ENCODE measurements at regions not wholly inside any gene's neighbourhood (a gene's known extent, or its start where the extent isn't known, plus 50 kb on each side); places are given as distances from the start of the nearest gene placed in this dataset.
A peak's percentile ranks its signal among the peaks of the same experiment; 100 is the strongest.

GRCh38 chr1:11364170-11364569, 91.2 kb downstream of the UBIAD1 start:
- no peak overlapping the region for H3K9ac ChIP-seq (ENCODE audit: low read depth in 1 of 2, low read length in 2 of 2)

GRCh38 chr1:11365744-11366387, 92.9 kb downstream of the UBIAD1 start:
- Histone ChIP-seq H3K4me1 (ENCODE audit: control insufficient read depth in 4 of 4, insufficient read depth in 4 of 4, low read length in 3 of 4) (no peaks in the 10 kb centered on the region), H3K4me3 (ENCODE audit: low read depth in 1 of 3, low read length in 3 of 3) (no peak overlapping the region), H3K9ac (ENCODE audit: low read depth in 1 of 2, low read length in 2 of 2) (no peak overlapping the region), H3K27me3 (ENCODE audit: control insufficient read depth in 4 of 4, insufficient read depth in 4 of 4, low read length in 3 of 4) (no peaks in the 10 kb centered on the region), H3K27ac (ENCODE audit: low read depth in 1 of 2, low read length in 2 of 2) (no peak overlapping the region), H3K36me3 (ENCODE audit: control insufficient read depth in 4 of 4, insufficient read depth in 3 of 4, low read depth in 1 of 4, low read length in 3 of 4) (no peaks in the 10 kb centered on the region), H3K9me3 (ENCODE audit: control insufficient read depth in 4 of 4, low read length in 3 of 4) (no peaks in the 10 kb centered on the region)
- WGBS, result 83% methylated on average over 9 of the region's 9 CpGs
- no peak for DNase-seq (ENCODE audit: low spot score)
- TF ChIP-seq RAD21 (IDR thresholded peaks at IDR 0.05), result no peak
- TF ChIP-seq EGR1 (IDR thresholded peaks at IDR 0.05; ENCODE audit: low read depth in 2 of 2), result no peak
- no peak for TF ChIP-seq HNF4A (conservative IDR thresholded peaks at IDR 0.05)
- no peak for TF ChIP-seq NR2F2 (IDR thresholded peaks at IDR 0.05)
- TF ChIP-seq YY1 (IDR thresholded peaks at IDR 0.05), result no peak
- TF ChIP-seq MAX (IDR thresholded peaks at IDR 0.05), result no peak
- TF ChIP-seq CTCF (IDR thresholded peaks at IDR 0.05; ENCODE audit: low read depth, low read length, missing input control), result no peak
- TF ChIP-seq FOXA2 (IDR thresholded peaks at IDR 0.05), result no peak
- TF ChIP-seq REST (IDR thresholded peaks at IDR 0.05), result no peak
- no peak for TF ChIP-seq JUND (IDR thresholded peaks at IDR 0.05)
- TF ChIP-seq ATF3 (IDR thresholded peaks at IDR 0.05), result no peak
- no peak for TF ChIP-seq FOXA1 (IDR thresholded peaks at IDR 0.05)
- no peak for TF ChIP-seq ZBTB33 (IDR thresholded peaks at IDR 0.05)

More at GRCh38 chr1:11364170-11364569, 91.2 kb downstream of the UBIAD1 start:
- no peak for DNase-seq (ENCODE audit: low spot score)
- H3K4me3 ChIP-seq (ENCODE audit: low read depth in 1 of 3, low read length in 3 of 3), result no peak overlapping the region
- H3K27me3 ChIP-seq (ENCODE audit: control insufficient read depth in 4 of 4, insufficient read depth in 4 of 4, low read length in 3 of 4), result no peaks in the 10 kb centered on the region
- H3K9me3 ChIP-seq (ENCODE audit: control insufficient read depth in 4 of 4, low read length in 3 of 4), result no peaks in the 10 kb centered on the region
- no peaks in the 10 kb centered on the region for H3K36me3 ChIP-seq (ENCODE audit: control insufficient read depth in 4 of 4, insufficient read depth in 3 of 4, low read depth in 1 of 4, low read length in 3 of 4)
- no peak for TF ChIP-seq ZBTB33 (IDR thresholded peaks at IDR 0.05)
- TF ChIP-seq RAD21 (IDR thresholded peaks at IDR 0.05), result peak; percentile 72 to 79
- TF ChIP-seq CTCF (IDR thresholded peaks at IDR 0.05; ENCODE audit: low read depth, low read length, missing input control), result peak; percentile 51
- H3K27ac ChIP-seq (ENCODE audit: low read depth in 1 of 2, low read length in 2 of 2), result no peak overlapping the region
- WGBS, result 41% methylated on average over 7 of the region's 7 CpGs
- no peaks in the 10 kb centered on the region for H3K4me1 ChIP-seq (ENCODE audit: control insufficient read depth in 4 of 4, insufficient read depth in 4 of 4, low read length in 3 of 4)
